Urinary bladder (tissue), 3 donors: ENCODE measurements at regions not wholly inside any gene's neighbourhood (a gene's known extent, or its start where the extent isn't known, plus 50 kb on each side); places are given as distances from the start of the nearest gene placed in this dataset.

Experiments
- DNase-seq: peaks from one replicate; pipeline ENCODE4 v3.0.0-alpha.2; 2015; ENCODE audit errors: extremely low spot score
- H3K27ac ChIP-seq: one replicate; pipeline ENCODE4 v1.5.1; 2013; ENCODE audit warnings: low read depth, mild to moderate bottlenecking, moderate library complexity
- H3K36me3 ChIP-seq: one replicate; pipeline ENCODE4 v1.6.1; 2013; ENCODE audit warnings: mild to moderate bottlenecking, moderate library complexity; ENCODE audit not compliant: insufficient read depth
- H3K4me1 ChIP-seq: one replicate; pipeline ENCODE4 v1.6.1; 2013; ENCODE audit warnings: mild to moderate bottlenecking, moderate library complexity; ENCODE audit not compliant: insufficient read depth
- H3K4me3 ChIP-seq: one replicate; pipeline ENCODE4 v1.5.1; 2013; ENCODE audit warnings: low read depth, low read length
- WGBS: extraction: QIAGEN DNeasy Blood & Tissue Kit; methylation state at CpG from one replicate; pipeline ENCODE4 v1.1.7; 2013; 5-methylcytosine and 5-hydroxymethylcytosine counted together
- donor health status: healthy with polysubstance abuse.
- donor health status: healthy.

DNA sequence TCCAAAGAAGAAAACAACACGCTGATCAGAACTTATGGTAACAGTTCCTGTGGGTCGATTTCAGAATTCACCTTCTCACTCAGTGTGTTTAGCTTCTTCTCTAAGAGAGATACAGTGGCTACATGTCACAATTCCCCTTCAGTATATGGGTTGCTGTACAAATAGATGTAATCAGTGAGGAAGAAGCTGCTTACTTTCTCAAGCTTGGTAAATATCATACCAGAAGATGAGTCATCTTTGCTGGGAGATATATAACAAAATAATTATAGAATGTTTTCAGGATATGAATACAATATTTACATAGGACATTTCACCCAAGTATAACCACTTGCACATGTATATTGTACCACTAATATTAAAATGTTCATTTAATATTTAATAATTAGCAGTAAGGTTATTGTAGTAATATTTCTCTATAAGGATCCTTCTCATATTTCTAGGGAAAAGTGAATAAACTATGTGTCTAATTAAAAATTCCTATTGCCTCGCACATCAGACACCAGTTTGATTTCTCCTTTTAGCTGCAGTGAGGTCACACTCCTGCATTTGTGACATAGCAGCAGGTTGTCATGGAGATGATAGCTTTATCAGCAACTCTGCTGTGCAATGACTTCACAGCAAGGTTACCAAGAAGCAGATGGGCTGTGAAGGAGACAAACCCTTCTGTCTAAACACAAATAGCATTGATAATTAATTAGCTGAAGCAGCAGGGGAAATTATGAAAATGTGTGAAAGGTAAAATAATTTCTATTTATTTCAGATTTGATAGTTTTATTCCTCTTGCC, 211.4 kb downstream of the TUSC7 start:
- Histone ChIP-seq H3K27ac (no peak overlapping the region), H3K4me1 (no peaks in the 10 kb centered on the region), H3K36me3 (no peaks in the 10 kb centered on the region), H3K4me3 (no peak overlapping the region)
- 71% methylated on average over 3 of the region's 3 CpGs for WGBS
- no peak for DNase-seq

GRCh38 chr3:116927918-116928317, 218.3 kb downstream of the TUSC7 start:
- 85% methylated on average over 4 of the region's 4 CpGs for WGBS

DNA sequence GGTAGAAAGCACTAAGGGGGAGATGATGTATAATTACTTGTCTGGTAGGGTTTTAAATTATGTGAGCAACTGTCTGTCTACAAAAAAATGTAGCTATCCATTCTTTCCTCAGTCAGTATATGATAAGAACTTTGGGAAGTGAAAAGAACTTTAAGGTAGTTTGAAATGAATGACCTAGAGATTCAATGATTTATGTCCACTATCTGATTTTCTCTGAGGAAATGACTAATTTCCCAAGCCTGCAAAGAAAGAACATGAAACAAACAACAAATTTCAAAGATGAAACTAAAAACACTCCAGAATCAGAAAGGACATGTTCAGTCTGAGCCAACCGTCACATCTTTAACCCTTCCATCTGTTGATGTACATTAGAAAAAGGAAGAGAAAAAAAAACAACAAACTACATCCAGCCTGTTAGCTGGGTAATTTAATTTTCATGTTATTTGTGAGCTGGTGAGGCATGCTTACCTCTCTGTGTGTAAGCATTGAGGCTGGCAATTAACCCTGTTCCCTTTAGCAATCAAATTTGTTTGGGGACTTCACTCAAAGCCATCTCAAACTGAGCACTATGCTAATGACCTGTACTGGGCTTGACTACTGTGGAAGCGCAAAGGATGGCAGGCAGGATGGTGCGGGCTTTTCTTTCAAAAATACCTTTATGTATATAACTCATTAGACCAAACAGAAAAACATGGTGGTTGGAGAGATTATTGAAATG, 220.1 kb downstream of the TUSC7 start:
- Histone ChIP-seq H3K27ac (no peak overlapping the region), H3K4me3 (no peak overlapping the region), H3K36me3 (no peaks in the 10 kb centered on the region), H3K4me1 (no peaks in the 10 kb centered on the region)
- no peak for DNase-seq
- 82% methylated on average over 3 of the region's 3 CpGs for WGBS

More at GRCh38 chr3:116927918-116928317, 218.3 kb downstream of the TUSC7 start:
- Histone ChIP-seq H3K4me1 (no peaks in the 10 kb centered on the region), H3K4me3 (no peak overlapping the region), H3K36me3 (no peaks in the 10 kb centered on the region), H3K27ac (no peak overlapping the region)
- no peak for DNase-seq

DNA sequence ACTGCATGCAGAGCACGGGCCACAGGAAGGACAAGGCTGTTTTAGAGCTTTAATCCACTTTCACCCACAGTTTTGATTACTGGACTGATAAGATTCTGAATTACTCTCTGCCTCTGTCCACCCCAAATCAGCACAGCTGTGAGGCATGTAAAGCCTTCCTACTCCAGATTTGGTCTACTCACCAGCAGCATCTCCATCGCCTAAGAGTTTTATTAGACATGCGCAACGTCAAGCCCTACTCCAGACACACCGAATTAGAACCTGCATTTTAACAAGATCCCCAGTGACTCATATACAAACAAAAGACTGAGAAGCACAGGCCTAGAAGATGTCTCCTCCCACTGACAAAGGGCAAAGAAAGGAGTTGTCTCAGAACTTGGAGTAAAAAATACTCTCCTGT, 221.2 kb downstream of the TUSC7 start:
- Histone ChIP-seq H3K4me1 (no peaks in the 10 kb centered on the region), H3K4me3 (no peak overlapping the region), H3K27ac (no peak overlapping the region), H3K36me3 (no peaks in the 10 kb centered on the region)
- WGBS, result 33% methylated on average over 5 of the region's 5 CpGs
- no peak for DNase-seq

- no peak overlapping the region for H3K4me3 ChIP-seq
- no peaks in the 10 kb centered on the region for H3K36me3 ChIP-seq
- whole genome bisulfite sequencing, result 82% methylated on average over 3 of the region's 3 CpGs
- no peak overlapping the region for H3K27ac ChIP-seq
- no peak for DNase-seq
- H3K4me1 ChIP-seq, result no peaks in the 10 kb centered on the region
Measured at GRCh38 chr3:116939091-116939490, 229.5 kb downstream of the TUSC7 start.

- no peaks in the 10 kb centered on the region for H3K36me3 ChIP-seq
- no peaks in the 10 kb centered on the region for H3K4me1 ChIP-seq
- no peak overlapping the region for H3K4me3 ChIP-seq
- no peak for DNase-seq
- no peak overlapping the region for H3K27ac ChIP-seq
Measured at GRCh38 chr3:116939550-116939949, 230.0 kb downstream of the TUSC7 start.

DNA sequence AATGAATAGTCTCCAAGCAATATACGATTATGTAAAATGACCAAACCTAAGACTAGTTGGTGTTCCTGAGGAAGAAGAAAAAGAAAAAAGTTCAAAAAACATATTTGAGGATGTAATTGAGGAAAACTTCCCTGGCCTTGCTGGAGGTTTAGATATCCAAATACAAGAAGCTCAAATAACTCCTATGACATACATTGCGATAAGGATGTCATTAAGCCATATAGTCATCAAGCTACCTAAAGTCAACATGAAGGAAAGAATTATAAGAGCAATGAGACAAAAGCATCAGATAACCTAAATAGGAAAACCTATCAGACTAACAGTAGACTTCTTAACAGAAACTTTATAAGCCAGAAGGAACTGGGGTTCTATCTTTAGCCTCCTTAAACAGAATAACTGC, 231.1 kb downstream of the TUSC7 start:
- H3K36me3 ChIP-seq, result no peaks in the 10 kb centered on the region
- H3K4me1 ChIP-seq, result no peaks in the 10 kb centered on the region
- WGBS, result 94% methylated on average over 2 of the region's 2 CpGs
- H3K4me3 ChIP-seq, result no peak overlapping the region
- no peak overlapping the region for H3K27ac ChIP-seq
- DNase-seq, result no peak

DNA sequence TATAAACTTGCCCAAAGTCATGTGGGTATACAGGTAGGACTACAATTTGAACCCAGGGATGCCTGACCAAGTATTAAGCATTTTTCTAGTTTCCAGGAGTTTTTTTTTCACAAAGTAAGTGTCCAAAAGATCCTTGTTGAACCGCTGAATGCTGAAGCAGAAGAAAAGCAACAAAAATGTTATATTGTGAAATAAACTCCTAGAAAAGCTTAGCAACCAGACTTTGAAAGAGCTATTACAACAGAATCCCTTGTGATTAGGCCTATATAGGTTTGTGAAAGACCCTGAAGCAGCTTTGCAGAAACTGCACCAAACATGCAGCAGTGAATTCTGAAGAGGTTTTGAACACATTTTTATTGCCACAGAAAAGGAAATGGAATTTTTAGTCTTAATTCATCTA, 236.8 kb downstream of the TUSC7 start:
- no peaks in the 10 kb centered on the region for H3K4me1 ChIP-seq
- no peak overlapping the region for H3K4me3 ChIP-seq
- WGBS, result 65% methylated on average over 1 of the region's 1 CpG
- no peak for DNase-seq
- H3K27ac ChIP-seq, result no peak overlapping the region
- no peaks in the 10 kb centered on the region for H3K36me3 ChIP-seq

DNA sequence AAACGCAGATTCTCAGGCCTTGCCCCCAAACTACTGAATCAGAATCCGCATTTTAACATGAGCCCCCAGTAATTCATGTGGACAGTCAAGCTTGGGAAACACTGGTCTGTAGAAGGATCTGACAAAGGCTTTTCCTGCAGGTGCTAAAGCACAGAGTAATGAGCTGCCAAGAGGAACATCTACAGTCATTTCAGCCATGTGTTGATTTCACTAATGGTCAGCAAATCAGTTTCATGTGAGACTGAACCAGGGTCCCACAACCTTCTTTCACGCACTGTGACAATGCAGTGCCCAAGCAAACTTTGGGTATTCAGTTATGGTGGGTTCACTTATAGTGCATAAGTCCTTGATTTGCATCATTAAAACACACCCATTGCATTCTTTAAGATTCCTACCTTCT, 237.6 kb downstream of the TUSC7 start:
- no peak overlapping the region for H3K27ac ChIP-seq
- H3K4me1 ChIP-seq, result no peaks in the 10 kb centered on the region
- 94% methylated on average over 3 of the region's 3 CpGs for WGBS
- H3K36me3 ChIP-seq, result no peaks in the 10 kb centered on the region
- DNase-seq, result no peak
- H3K4me3 ChIP-seq, result no peak overlapping the region

- Histone ChIP-seq H3K4me3 (no peak overlapping the region), H3K27ac (no peak overlapping the region), H3K4me1 (no peaks in the 10 kb centered on the region), H3K36me3 (no peaks in the 10 kb centered on the region)
- no peak for DNase-seq
- WGBS, result 85% methylated on average over 3 of the region's 3 CpGs
Measured at GRCh38 chr3:116947809-116948208, 238.2 kb downstream of the TUSC7 start.

GRCh38 chr3:116950301-116951055, 240.9 kb downstream of the TUSC7 start:
- 76% methylated on average over 7 of the region's 7 CpGs for WGBS
- H3K36me3 ChIP-seq, result no peaks in the 10 kb centered on the region
- no peaks in the 10 kb centered on the region for H3K4me1 ChIP-seq
- H3K27ac ChIP-seq, result no peak overlapping the region
- no peak overlapping the region for H3K4me3 ChIP-seq
- no peak for DNase-seq

DNA sequence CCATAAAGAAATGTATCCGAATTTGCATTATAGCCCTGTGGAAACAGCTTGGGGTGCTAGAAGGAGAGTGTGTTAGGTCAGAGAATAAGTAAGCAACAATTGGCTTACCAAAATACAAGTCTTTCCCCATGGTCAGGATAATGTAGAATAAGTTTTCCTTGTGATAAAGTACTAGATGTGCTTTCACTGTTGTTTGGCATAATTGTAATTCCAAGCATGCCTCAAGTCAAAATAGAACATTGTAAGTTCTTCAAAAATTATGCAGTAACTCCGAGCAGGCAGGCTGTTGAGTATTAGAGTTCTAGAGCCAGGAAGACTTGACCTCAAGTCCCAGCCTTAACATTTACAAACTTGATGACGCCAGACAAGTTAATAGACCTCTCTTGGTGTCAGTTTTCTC, 242.0 kb downstream of the TUSC7 start:
- H3K4me1 ChIP-seq, result no peaks in the 10 kb centered on the region
- H3K36me3 ChIP-seq, result no peaks in the 10 kb centered on the region
- DNase-seq, result no peak
- WGBS, result 47% methylated on average over 3 of the region's 3 CpGs
- H3K4me3 ChIP-seq, result no peak overlapping the region
- no peak overlapping the region for H3K27ac ChIP-seq

- 51% methylated on average over 3 of the region's 3 CpGs for WGBS
Measured at GRCh38 chr3:116958291-116958690, 248.7 kb downstream of the TUSC7 start.

GRCh38 chr3:116961106-116961505, 251.5 kb downstream of the TUSC7 start:
- H3K4me1 ChIP-seq, result no peaks in the 10 kb centered on the region
- no peak for DNase-seq
- 85% methylated on average over 4 of the region's 4 CpGs for WGBS
- H3K4me3 ChIP-seq, result no peak overlapping the region
- no peaks in the 10 kb centered on the region for H3K36me3 ChIP-seq
- no peak overlapping the region for H3K27ac ChIP-seq

More at GRCh38 chr3:116958291-116958690, 248.7 kb downstream of the TUSC7 start:
- no peaks in the 10 kb centered on the region for H3K36me3 ChIP-seq
- no peaks in the 10 kb centered on the region for H3K4me1 ChIP-seq
- H3K27ac ChIP-seq, result no peak overlapping the region
- H3K4me3 ChIP-seq, result no peak overlapping the region
- DNase-seq, result no peak
